SK-N-SH (cell line): ENCODE measurements at regions not wholly inside any gene's neighbourhood (a gene's known extent, or its start where the extent isn't known, plus 50 kb on each side); places are given as distances from the start of the nearest gene placed in this dataset.

Source experiments
- CTCF ChIA-PET: fragments of 300-600, 350-600 bp; formaldehyde crosslinking; extraction: SDS; loops from one replicate; lab custom pipeline; 2021; lab: Yijun Ruan, JAX
- POLR2A ChIA-PET: fragments of 350-600 bp; sonication (Branson Sonifier 250); formaldehyde crosslinking; extraction: SDS; loops from one replicate; lab custom pipeline; 2020; ENCODE audit warnings: antibody characterized with exemption, inconsistent platforms; lab: Yijun Ruan, JAX
- DNase-seq: peaks from one replicate; pipeline ENCODE4 v3.0.0; 2012
- H2AFZ ChIP-seq: fragments of 200-600 bp; sonication (generic); 2 replicates; pipeline ENCODE4 v1.8.1; 2016; ENCODE audit warnings: antibody characterized with exemption, mild to moderate bottlenecking, low read depth
- H3F3A ChIP-seq: fragments of 200-600 bp; sonication (generic); replicated peaks from 2 replicates; pipeline ENCODE3; 2016; ENCODE audit warnings: antibody characterized with exemption, mild to moderate bottlenecking; ENCODE audit not compliant: insufficient read depth
- H3K27ac ChIP-seq, 2 experiments: fragments of 200-500 bp in 1 of 2; fragments of 200-600 bp in 1 of 2; sonication (Bioruptor generic) in 1 of 2; sonication (generic), shearing (Covaris generic) in 1 of 2; 2 replicates each; pipeline versions ENCODE4 v1.5.1 to v1.6.1; 2014 to 2016; ENCODE audit warnings: low read depth in 2 of 2, inconsistent platforms in 1 of 2, low read length in 1 of 2, mild to moderate bottlenecking in 1 of 2, mixed read lengths in 1 of 2
- H3K27me3 ChIP-seq: fragments of 200-600 bp; sonication (generic), shearing (Covaris generic); 2 replicates; pipeline ENCODE4 v1.6.1; 2016; ENCODE audit warnings: mixed run types; ENCODE audit not compliant: insufficient read depth
- H3K36me3 ChIP-seq, 2 experiments: fragments of 200-500 bp in 1 of 2; fragments of 200-600 bp in 1 of 2; sonication (Bioruptor generic) in 1 of 2; sonication (generic) in 1 of 2; replicated peaks in 1 of 2; 2 replicates each; pipeline versions ENCODE3 to v1.5.1; 2014 to 2016; ENCODE audit warnings: low read length in 1 of 2, mild to moderate bottlenecking in 1 of 2; ENCODE audit not compliant: insufficient read depth in 2 of 2, control insufficient read depth in 1 of 2
- H3K4me1 ChIP-seq, 2 experiments: fragments of 200-500 bp in 1 of 2; fragments of 200-600 bp in 1 of 2; sonication (Bioruptor generic) in 1 of 2; sonication (generic), shearing (Covaris generic) in 1 of 2; 2 replicates each; pipeline versions ENCODE4 v1.5.1 to v1.6.1; 2014 to 2016; ENCODE audit warnings: low read depth in 1 of 2, low read length in 1 of 2, mixed run types in 1 of 2; ENCODE audit not compliant: insufficient read depth in 2 of 2, control insufficient read depth in 1 of 2
- H3K4me2 ChIP-seq: fragments of 200-600 bp; sonication (generic), shearing (Covaris generic); 2 replicates; pipeline ENCODE4 v1.6.1; 2017; ENCODE audit warnings: mixed run types
- H3K4me3 ChIP-seq, 2 experiments: fragments of 200-500 bp in 1 of 2; fragments of 200-600 bp in 1 of 2; sonication (Bioruptor generic) in 1 of 2; sonication (generic), shearing (Covaris generic) in 1 of 2; 2 replicates each; pipeline versions ENCODE4 v1.5.1 to v1.8.1; 2014 to 2016; ENCODE audit warnings: low read depth in 2 of 2, inconsistent platforms in 1 of 2, low read length in 1 of 2, mild to moderate bottlenecking in 1 of 2, mixed read lengths in 1 of 2, moderate library complexity in 1 of 2
- H3K79me2 ChIP-seq: fragments of 200-600 bp; sonication (generic); 2 replicates; pipeline ENCODE4 v1.8.1; 2017; ENCODE audit warnings: mild to moderate bottlenecking; ENCODE audit not compliant: insufficient read depth
- H3K9ac ChIP-seq: fragments of 200-600 bp; sonication (generic); 2 replicates; pipeline ENCODE4 v1.6.1; 2017; ENCODE audit warnings: mixed run types
- H3K9me2 ChIP-seq: fragments of 200-600 bp; sonication (generic); 2 replicates; pipeline ENCODE4 v1.6.1; 2017; ENCODE audit warnings: mixed run types
- H3K9me3 ChIP-seq: fragments of 200-600 bp; sonication (generic); 2 replicates; pipeline ENCODE4 v1.6.1; 2017; ENCODE audit warnings: mixed run types, mild to moderate bottlenecking, moderate library complexity
- H4K20me1 ChIP-seq: fragments of 200-600 bp; sonication (generic); 2 replicates; pipeline ENCODE4 v1.6.1; 2017; ENCODE audit warnings: mild to moderate bottlenecking, mixed run types; ENCODE audit not compliant: insufficient read depth
- EP300 ChIP-seq, 2 experiments: IDR thresholded peaks; 2 replicates each; pipeline versions ENCODE4 v1.4.0 to v1.6.1; 2012; ENCODE audit warnings: borderline replicate concordance in 1 of 2, low read depth in 1 of 2, low read length in 1 of 2
- EZH2phosphoT487 ChIP-seq: fragments of 200-600 bp; sonication (generic); IDR thresholded peaks from 2 replicates; pipeline ENCODE4 v1.6.1; 2017; ENCODE audit warnings: low read depth, mixed run types, mild to moderate bottlenecking, antibody characterized with exemption, moderate library complexity, borderline replicate concordance
- GATA2 ChIP-seq: sonication (generic); formaldehyde crosslinking; IDR thresholded peaks from 2 replicates; pipeline ENCODE4 v1.5.0; 2020; ENCODE audit warnings: mild to moderate bottlenecking, missing genetic modification reagents
- JUND ChIP-seq: IDR thresholded peaks from 2 replicates; pipeline ENCODE4 v1.4.0; 2012
- MEF2A ChIP-seq: IDR thresholded peaks from 2 replicates; pipeline ENCODE4 v1.4.0; 2012; ENCODE audit warnings: low read depth, borderline replicate concordance
- NFIC ChIP-seq: IDR thresholded peaks from 2 replicates; pipeline ENCODE4 v1.4.0; 2012; ENCODE audit warnings: borderline replicate concordance
- NRF1 ChIP-seq: IDR thresholded peaks from 2 replicates; pipeline ENCODE4 v1.6.1; 2012; ENCODE audit warnings: low read depth, mild to moderate bottlenecking, low read length
- POLR2AphosphoS5 ChIP-seq: IDR thresholded peaks from 2 replicates; pipeline ENCODE4 v1.6.1; 2012; ENCODE audit warnings: low read depth, low read length
- RCOR1 ChIP-seq: fragments of 150-350 bp; IDR thresholded peaks from 2 replicates; pipeline ENCODE4 v1.6.1; 2017; ENCODE audit warnings: antibody characterized with exemption, low read length
- SIN3A ChIP-seq: IDR thresholded peaks from 2 replicates; pipeline ENCODE4 v1.6.1; 2012; ENCODE audit warnings: low read depth, mild to moderate bottlenecking, low read length, moderate library complexity, borderline replicate concordance
- SMC3 ChIP-seq: IDR thresholded peaks from 2 replicates; pipeline ENCODE4 v1.6.1; 2012; ENCODE audit warnings: low read depth, low read length, improper control_type of control experiment
- TAF1 ChIP-seq: IDR thresholded peaks from 2 replicates; pipeline ENCODE4 v1.6.1; 2012; ENCODE audit warnings: low read depth, mild to moderate bottlenecking, low read length, moderate library complexity, borderline replicate concordance
- TEAD4 ChIP-seq: IDR thresholded peaks from 2 replicates; pipeline ENCODE4 v1.4.0; 2012; ENCODE audit warnings: mild to moderate bottlenecking, borderline replicate concordance; ENCODE audit not compliant: insufficient read depth
- YY1 ChIP-seq: IDR thresholded peaks from 2 replicates; pipeline ENCODE4 v1.4.0; 2012; ENCODE audit warnings: low read depth, mild to moderate bottlenecking
- WGBS: methylation state at CpG from one replicate; pipeline ENCODE4 v1.1.6; 2017; ENCODE audit warnings: low lambda C conversion rate; 5-methylcytosine and 5-hydroxymethylcytosine counted together
- TF ChIP-seq, protein P1 (sequence below): fragments of 200-600 bp; sonication (generic); IDR thresholded peaks from 2 replicates; pipeline ENCODE4 v1.6.1; 2017; ENCODE audit warnings: antibody characterized with exemption, mild to moderate bottlenecking, moderate library complexity
- TF ChIP-seq, protein P2 (sequence below): IDR thresholded peaks from 2 replicates; pipeline ENCODE4 v1.4.0; 2012; ENCODE audit warnings: low read depth, borderline replicate concordance
- TF ChIP-seq, protein P3 (sequence below): IDR thresholded peaks from 2 replicates; pipeline ENCODE4; 2012
- TF ChIP-seq, protein P4 (sequence below): fragments of 150-350 bp; IDR thresholded peaks from 2 replicates; pipeline ENCODE4 v1.6.1; 2016; ENCODE audit warnings: mild to moderate bottlenecking, low read depth, low read length

DNA sequence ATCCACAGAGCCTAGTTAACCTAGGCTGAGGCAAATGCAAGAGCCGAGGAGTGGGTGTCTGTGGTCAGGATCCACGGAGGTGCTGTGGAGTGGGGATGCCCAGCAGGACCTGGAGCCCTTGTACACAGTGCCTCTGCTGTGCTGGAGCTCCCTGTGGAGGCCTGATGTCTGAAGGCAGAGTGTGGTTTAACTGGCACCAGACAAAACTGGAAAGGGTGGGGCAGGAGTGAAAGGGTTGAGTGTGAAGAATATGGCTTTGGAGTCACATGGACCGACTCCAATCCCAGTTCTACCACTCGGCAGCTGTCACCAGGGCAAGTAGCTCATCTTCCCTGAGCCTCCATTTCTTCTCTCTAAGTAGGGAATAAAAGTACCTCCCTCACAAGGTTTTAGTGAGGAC, 60.3 kb upstream of the GPR12 start:
- POLR2A ChIA-PET = no interaction called here
- H3K4me1 ChIP-seq = peaks cover 0 to 2% of the 10 kb centered on the region in 2 experiments; a peak in 1 of 4 replicates
- no peaks in the 10 kb centered on the region for H3K9me3 ChIP-seq
- CTCF ChIA-PET = interaction anchor here (1.3 kb wide), 1 partner anchor 14 kb away, joined by 3 read pairs; no protein-coding TSS in a partner anchor
- no peak overlapping the region for H3K27ac ChIP-seq
- no peaks in the 10 kb centered on the region; the same call in 1 of the 2 replicates for H3K27me3 ChIP-seq
- H3K9ac ChIP-seq = no peak overlapping the region
- WGBS = 13% methylated on average over 4 of the region's 4 CpGs
- H3K9me2 ChIP-seq = no peaks in the 10 kb centered on the region
- H2AFZ ChIP-seq = no peak overlapping the region
- H3K79me2 ChIP-seq = no peaks in the 10 kb centered on the region
- no peaks in the 10 kb centered on the region for H3K36me3 ChIP-seq
- no peak for DNase-seq
- H3K4me3 ChIP-seq = no peak overlapping the region
- no peak overlapping the region for H3K4me2 ChIP-seq
- no peaks in the 10 kb centered on the region for H3F3A ChIP-seq
- no peaks in the 10 kb centered on the region for H4K20me1 ChIP-seq
- TF ChIP-seq, protein P1, sequence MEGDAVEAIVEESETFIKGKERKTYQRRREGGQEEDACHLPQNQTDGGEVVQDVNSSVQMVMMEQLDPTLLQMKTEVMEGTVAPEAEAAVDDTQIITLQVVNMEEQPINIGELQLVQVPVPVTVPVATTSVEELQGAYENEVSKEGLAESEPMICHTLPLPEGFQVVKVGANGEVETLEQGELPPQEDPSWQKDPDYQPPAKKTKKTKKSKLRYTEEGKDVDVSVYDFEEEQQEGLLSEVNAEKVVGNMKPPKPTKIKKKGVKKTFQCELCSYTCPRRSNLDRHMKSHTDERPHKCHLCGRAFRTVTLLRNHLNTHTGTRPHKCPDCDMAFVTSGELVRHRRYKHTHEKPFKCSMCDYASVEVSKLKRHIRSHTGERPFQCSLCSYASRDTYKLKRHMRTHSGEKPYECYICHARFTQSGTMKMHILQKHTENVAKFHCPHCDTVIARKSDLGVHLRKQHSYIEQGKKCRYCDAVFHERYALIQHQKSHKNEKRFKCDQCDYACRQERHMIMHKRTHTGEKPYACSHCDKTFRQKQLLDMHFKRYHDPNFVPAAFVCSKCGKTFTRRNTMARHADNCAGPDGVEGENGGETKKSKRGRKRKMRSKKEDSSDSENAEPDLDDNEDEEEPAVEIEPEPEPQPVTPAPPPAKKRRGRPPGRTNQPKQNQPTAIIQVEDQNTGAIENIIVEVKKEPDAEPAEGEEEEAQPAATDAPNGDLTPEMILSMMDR = no peak
- TF ChIP-seq MEF2A (no peak), POLR2AphosphoS5 (no peak)

DNA sequence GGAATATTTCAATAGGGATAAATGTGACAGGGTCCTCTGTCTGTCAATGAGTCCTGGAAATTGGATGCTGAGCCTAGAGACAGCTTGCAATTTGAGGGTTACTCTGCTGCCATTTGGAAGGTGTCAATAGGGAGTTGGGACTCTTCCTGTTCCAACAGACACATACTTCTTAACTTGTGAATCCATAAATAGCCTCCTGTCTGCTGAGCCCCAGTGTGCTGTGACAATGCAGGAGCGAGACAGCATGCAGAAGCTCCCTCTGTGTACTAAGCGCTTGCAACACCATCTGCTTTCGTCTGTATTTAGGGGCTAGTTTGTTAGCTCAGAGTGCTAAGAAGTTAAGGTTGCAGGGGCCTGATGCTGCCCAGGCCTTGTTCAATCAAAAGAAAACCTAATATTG, 58.5 kb upstream of the GPR12 start:
- no peak overlapping the region for H3K27ac ChIP-seq
- no peak overlapping the region for H3K4me2 ChIP-seq
- CTCF ChIA-PET = interaction anchor here (1.1 kb wide), 1 partner anchor 54 kb away, joined by 3 read pairs; no protein-coding TSS in a partner anchor
- H2AFZ ChIP-seq = no peak overlapping the region
- TF ChIP-seq EP300 (IDR thresholded peaks at IDR 0.05; ENCODE audit: borderline replicate concordance in 1 of 2, low read depth in 1 of 2, low read length in 1 of 2) (no peak), GATA2 (CRISPR knock-in tag) (no peak), SIN3A (no peak)
- no peaks in the 10 kb centered on the region for H3F3A ChIP-seq
- H3K9me2 ChIP-seq = no peaks in the 10 kb centered on the region
- no peaks in the 10 kb centered on the region; the same call in 1 of the 2 replicates for H3K27me3 ChIP-seq
- no peaks in the 10 kb centered on the region for H3K4me1 ChIP-seq
- POLR2A ChIA-PET = no interaction called here
- no peaks in the 10 kb centered on the region for H3K36me3 ChIP-seq
- H3K79me2 ChIP-seq = no peaks in the 10 kb centered on the region
- H3K9me3 ChIP-seq = no peaks in the 10 kb centered on the region
- WGBS = 31% methylated on average over 3 of the region's 3 CpGs
- DNase-seq = no peak
- no peak overlapping the region for H3K4me3 ChIP-seq
- H3K9ac ChIP-seq = no peak overlapping the region
- H4K20me1 ChIP-seq = no peaks in the 10 kb centered on the region

DNA sequence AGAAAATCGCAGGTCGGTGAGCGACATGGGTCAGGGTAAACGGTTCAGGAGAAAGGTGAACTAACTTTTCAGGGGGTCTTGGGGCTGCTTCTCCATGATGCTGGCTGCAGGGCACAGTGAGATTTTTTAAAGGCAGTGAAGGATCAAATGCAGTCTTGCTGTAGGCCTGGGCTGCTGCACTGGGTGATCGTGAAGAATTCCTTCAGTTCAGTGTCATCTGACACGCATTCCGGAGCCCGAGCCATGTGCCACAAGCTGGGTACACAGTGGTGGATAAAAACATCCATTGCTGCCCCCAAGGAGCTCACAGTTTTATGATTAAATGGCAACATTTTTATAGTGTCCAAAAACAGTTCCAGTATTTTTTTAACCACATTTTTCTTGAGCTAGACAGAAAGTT, 56.3 kb upstream of the GPR12 start:
- H2AFZ ChIP-seq = no peak overlapping the region

More for the DNA sequence above, 56.3 kb upstream of the GPR12 start:
- H3K36me3 ChIP-seq = no peaks in the 10 kb centered on the region
- no peaks in the 10 kb centered on the region for H3F3A ChIP-seq
- H3K9ac ChIP-seq = no peak overlapping the region
- H3K27ac ChIP-seq = no peak overlapping the region
- ChIA-PET CTCF (no interaction called here), POLR2A (no interaction called here)
- no peaks in the 10 kb centered on the region for H3K9me2 ChIP-seq
- H3K4me3 ChIP-seq = no peak overlapping the region
- no peak for DNase-seq
- no peaks in the 10 kb centered on the region for H3K9me3 ChIP-seq
- H4K20me1 ChIP-seq = no peaks in the 10 kb centered on the region
- no peaks in the 10 kb centered on the region for H3K79me2 ChIP-seq
- no peaks in the 10 kb centered on the region; the same call in none of the 2 replicates for H3K27me3 ChIP-seq
- no peak overlapping the region for H3K4me2 ChIP-seq
- 43% methylated on average over 8 of the region's 8 CpGs for WGBS
- no peaks in the 10 kb centered on the region for H3K4me1 ChIP-seq
- TF ChIP-seq TEAD4 = no peak
- TF ChIP-seq TAF1 = no peak
- TF ChIP-seq, protein P2, sequence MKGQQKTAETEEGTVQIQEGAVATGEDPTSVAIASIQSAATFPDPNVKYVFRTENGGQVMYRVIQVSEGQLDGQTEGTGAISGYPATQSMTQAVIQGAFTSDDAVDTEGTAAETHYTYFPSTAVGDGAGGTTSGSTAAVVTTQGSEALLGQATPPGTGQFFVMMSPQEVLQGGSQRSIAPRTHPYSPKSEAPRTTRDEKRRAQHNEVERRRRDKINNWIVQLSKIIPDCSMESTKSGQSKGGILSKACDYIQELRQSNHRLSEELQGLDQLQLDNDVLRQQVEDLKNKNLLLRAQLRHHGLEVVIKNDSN = no peak
- no peak for TF ChIP-seq EZH2phosphoT487
- no peak for TF ChIP-seq SMC3
- TF ChIP-seq POLR2AphosphoS5 = no peak
- TF ChIP-seq NFIC = no peak
- no peak for TF ChIP-seq NRF1
- no peak for TF ChIP-seq RCOR1
- no peak for TF ChIP-seq JUND
- no peak for TF ChIP-seq YY1
- TF ChIP-seq, protein P3, sequence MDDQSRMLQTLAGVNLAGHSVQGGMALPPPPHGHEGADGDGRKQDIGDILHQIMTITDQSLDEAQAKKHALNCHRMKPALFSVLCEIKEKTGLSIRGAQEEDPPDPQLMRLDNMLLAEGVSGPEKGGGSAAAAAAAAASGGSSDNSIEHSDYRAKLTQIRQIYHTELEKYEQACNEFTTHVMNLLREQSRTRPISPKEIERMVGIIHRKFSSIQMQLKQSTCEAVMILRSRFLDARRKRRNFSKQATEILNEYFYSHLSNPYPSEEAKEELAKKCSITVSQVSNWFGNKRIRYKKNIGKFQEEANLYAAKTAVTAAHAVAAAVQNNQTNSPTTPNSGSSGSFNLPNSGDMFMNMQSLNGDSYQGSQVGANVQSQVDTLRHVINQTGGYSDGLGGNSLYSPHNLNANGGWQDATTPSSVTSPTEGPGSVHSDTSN = no peak
- TF ChIP-seq, protein P4, sequence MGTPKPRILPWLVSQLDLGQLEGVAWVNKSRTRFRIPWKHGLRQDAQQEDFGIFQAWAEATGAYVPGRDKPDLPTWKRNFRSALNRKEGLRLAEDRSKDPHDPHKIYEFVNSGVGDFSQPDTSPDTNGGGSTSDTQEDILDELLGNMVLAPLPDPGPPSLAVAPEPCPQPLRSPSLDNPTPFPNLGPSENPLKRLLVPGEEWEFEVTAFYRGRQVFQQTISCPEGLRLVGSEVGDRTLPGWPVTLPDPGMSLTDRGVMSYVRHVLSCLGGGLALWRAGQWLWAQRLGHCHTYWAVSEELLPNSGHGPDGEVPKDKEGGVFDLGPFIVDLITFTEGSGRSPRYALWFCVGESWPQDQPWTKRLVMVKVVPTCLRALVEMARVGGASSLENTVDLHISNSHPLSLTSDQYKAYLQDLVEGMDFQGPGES = no peak
- TF ChIP-seq, all 33 proteins: peak for 0
